ENCODE measurements at regions not wholly inside any gene's neighbourhood (a gene's known extent, or its start where the extent isn't known, plus 50 kb on each side); places are given as distances from the start of the nearest gene placed in this dataset.

DNA sequence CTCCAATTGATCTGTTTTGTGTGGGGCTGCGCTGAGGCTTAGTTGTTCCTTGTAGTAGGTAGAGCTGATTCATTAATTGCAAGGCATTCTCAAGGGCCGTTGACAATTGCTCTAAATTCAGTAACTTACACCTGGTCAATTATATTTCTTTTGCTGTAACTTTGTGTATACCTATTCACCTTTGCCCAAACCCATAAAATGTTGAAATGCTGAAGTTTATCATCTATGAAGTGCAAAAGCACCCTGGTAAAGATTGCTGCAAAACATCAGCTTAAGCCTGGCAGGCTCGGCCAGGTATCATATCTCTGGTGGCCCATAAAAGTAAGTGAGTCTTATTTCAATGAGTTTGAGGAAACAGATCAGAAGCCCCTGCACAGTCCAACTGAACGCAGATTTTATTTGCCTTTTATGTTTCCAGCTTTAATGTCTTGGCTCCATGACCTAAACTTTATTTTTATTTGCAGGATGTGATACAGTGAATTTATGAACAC is 203.6 kb upstream of the SLCO3A1 start:
- no peaks in the 10 kb centered on the region for H3K4me1 ChIP-seq (replicated peaks in 1 of 2; ENCODE audit: control insufficient read depth in 2 of 2, insufficient read depth in 2 of 2, low read length in 2 of 2)
- H2AFZ ChIP-seq (ENCODE audit: low read depth, low read length), result no peak overlapping the region
- CTCF ChIA-PET (ENCODE audit: low intra/inter-chr PET ratio), result no interaction called here
- FAIRE-seq, result no peak
- 0% methylated on average over 4 of the region's 4 CpGs for WGBS (ENCODE audit: insufficient coverage, low coverage, missing lambda C conversion rate)
- no peak for ATAC-seq
- no peak for DNase-seq (ENCODE audit: extremely low read depth in 1 of 4, low spot score in 3 of 4)
- no peak overlapping the region for H3K27ac ChIP-seq (ENCODE audit: extremely low read depth, low read depth, low read length)
- H3K9me1 ChIP-seq (ENCODE audit: control insufficient read depth, insufficient read depth, low read length), result no peaks in the 10 kb centered on the region
- H3K9me3 ChIP-seq (replicated peaks; ENCODE audit: control insufficient read depth, insufficient read depth, low read depth, low read length), result no peaks in the 10 kb centered on the region
- no peaks in the 10 kb centered on the region for H3K79me2 ChIP-seq (ENCODE audit: control insufficient read depth, insufficient read depth, low read length)
- H4K20me1 ChIP-seq (replicated peaks; ENCODE audit: control insufficient read depth, insufficient read depth, low read length), result no peaks in the 10 kb centered on the region
- POLR2A ChIA-PET, result no interaction called here
- in situ Hi-C loops (cut with MboI) (no loop called here), intact Hi-C loops (cut with micrococcal nuclease) (no loop called here)
- no peak overlapping the region for H3K4me2 ChIP-seq (ENCODE audit: insufficient read depth, low read length)
- no peak overlapping the region for H3K4me3 ChIP-seq
- no peaks in the 10 kb centered on the region for H3K27me3 ChIP-seq (ENCODE audit: control insufficient read depth in 2 of 2, insufficient read depth in 2 of 2, low read length in 2 of 2)
- H3K9ac ChIP-seq (ENCODE audit: insufficient read depth in 1 of 2, low read depth in 2 of 2, low read length in 2 of 2), result no peak overlapping the region
- no peak for TF ChIP-seq SETDB1 (IDR thresholded peaks at IDR 0.05; ENCODE audit: low read length)
- TF ChIP-seq ZNF133 (CRISPR knock-in tag; IDR thresholded peaks at IDR 0.05), result no peak
- TF ChIP-seq HNRNPL (IDR thresholded peaks at IDR 0.05; ENCODE audit: low read depth, low read length), result no peak
- no peak for TF ChIP-seq HNRNPH1 (optimal IDR thresholded peaks at IDR 0.05; ENCODE audit: low read depth, low read length)
- TF ChIP-seq TFAM (CRISPR knock-in tag; conservative IDR thresholded peaks at IDR 0.05), result no peak
- no peak for TF ChIP-seq ETV1 (tag; conservative IDR thresholded peaks at IDR 0.05; ENCODE audit: low read depth)
- no peak for TF ChIP-seq GTF2A2 (tag; IDR thresholded peaks at IDR 0.05)
- no peak for TF ChIP-seq BRCA1 (IDR thresholded peaks at IDR 0.05)
- no peak for TF ChIP-seq BRCA1 (CRISPR knock-in tag; IDR thresholded peaks at IDR 0.05)
- TF ChIP-seq, protein P1, sequence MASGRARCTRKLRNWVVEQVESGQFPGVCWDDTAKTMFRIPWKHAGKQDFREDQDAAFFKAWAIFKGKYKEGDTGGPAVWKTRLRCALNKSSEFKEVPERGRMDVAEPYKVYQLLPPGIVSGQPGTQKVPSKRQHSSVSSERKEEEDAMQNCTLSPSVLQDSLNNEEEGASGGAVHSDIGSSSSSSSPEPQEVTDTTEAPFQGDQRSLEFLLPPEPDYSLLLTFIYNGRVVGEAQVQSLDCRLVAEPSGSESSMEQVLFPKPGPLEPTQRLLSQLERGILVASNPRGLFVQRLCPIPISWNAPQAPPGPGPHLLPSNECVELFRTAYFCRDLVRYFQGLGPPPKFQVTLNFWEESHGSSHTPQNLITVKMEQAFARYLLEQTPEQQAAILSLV (tag; IDR thresholded peaks at IDR 0.05), result no peak
- TF ChIP-seq HDAC6 (IDR thresholded peaks at IDR 0.05; ENCODE audit: low read depth, low read length), result no peak
- BruUV-seq (replicated peaks), result no TSS peak
- H3K36me3 ChIP-seq (ENCODE audit: control insufficient read depth, insufficient read depth, low read length), result no peaks in the 10 kb centered on the region
